OCI-LY3 (cell line): ENCODE measurements at regions not wholly inside any gene's neighbourhood (a gene's known extent, or its start where the extent isn't known, plus 50 kb on each side); places are given as distances from the start of the nearest gene placed in this dataset.

Experiments used
- H2AFZ ChIP-seq: fragments of 200-600, 300-600 bp; shearing (Covaris generic); 2 replicates; pipeline ENCODE4 v1.6.0; 2014; ENCODE audit warnings: antibody characterized with exemption, low read depth, low read length
- H3K27ac ChIP-seq: fragments of 200-600, 300-600 bp; sonication (generic); 2 replicates; pipeline ENCODE4 v1.5.1; 2014; ENCODE audit warnings: mild to moderate bottlenecking, low read length, moderate library complexity, mixed read lengths
- H3K27me3 ChIP-seq: fragments of 200-600, 300-600 bp; sonication (generic); 2 replicates; pipeline ENCODE4 v1.6.1; 2014; ENCODE audit warnings: low read depth, low read length, mixed read lengths
- H3K36me3 ChIP-seq: fragments of 200-600, 300-600 bp; sonication (generic); replicated peaks from 2 replicates; pipeline ENCODE3; 2014; ENCODE audit warnings: low read depth, low read length, mixed read lengths
- H3K4me1 ChIP-seq: fragments of 300-600, 200-600 bp; sonication (generic); 2 replicates; pipeline ENCODE4 v1.6.1; 2014; ENCODE audit warnings: low read length, mixed read lengths
- H3K4me2 ChIP-seq: fragments of 200-600, 300-600 bp; sonication (generic); 2 replicates; pipeline ENCODE4 v1.6.1; 2014; ENCODE audit warnings: low read length, mixed read lengths
- H3K4me3 ChIP-seq: fragments of 300-600, 200-600 bp; sonication (generic); 2 replicates; pipeline ENCODE4 v1.5.1; 2014; ENCODE audit warnings: antibody characterized with exemption, mild to moderate bottlenecking, low read length, moderate library complexity
- H3K79me2 ChIP-seq: fragments of 300-600, 200-600 bp; shearing (Covaris generic); 2 replicates; pipeline ENCODE4 v1.6.1; 2014; ENCODE audit warnings: mild to moderate bottlenecking, low read length, mixed read lengths
- H3K9ac ChIP-seq: fragments of 300-600, 200-600 bp; shearing (Covaris generic); 2 replicates; pipeline ENCODE4 v1.6.0; 2014; ENCODE audit warnings: mild to moderate bottlenecking, low read length, moderate library complexity
- H3K9me3 ChIP-seq: fragments of 200-600, 300-600 bp; shearing (Covaris generic); 2 replicates; pipeline ENCODE4 v1.6.1; 2014; ENCODE audit warnings: low read length, mixed read lengths; ENCODE audit not compliant: insufficient read depth
- H4K20me1 ChIP-seq: fragments of 200-600, 300-600 bp; sonication (generic); 2 replicates; pipeline ENCODE4 v1.6.1; 2016; ENCODE audit warnings: low read length, mixed read lengths; ENCODE audit not compliant: insufficient read depth
- EZH2phosphoT487 ChIP-seq: fragments of 200-600 bp; shearing (Covaris generic); IDR thresholded peaks from 2 replicates; pipeline ENCODE4 v1.6.1; 2018; ENCODE audit warnings: antibody characterized with exemption, mixed run types, low read depth
- TF ChIP-seq, protein P1 (sequence below): fragments of 200-600, 300-600 bp; sonication (generic); IDR thresholded peaks from 2 replicates; pipeline ENCODE4 v1.5.1; 2014; ENCODE audit warnings: antibody characterized with exemption, low read length, low read depth

DNA sequence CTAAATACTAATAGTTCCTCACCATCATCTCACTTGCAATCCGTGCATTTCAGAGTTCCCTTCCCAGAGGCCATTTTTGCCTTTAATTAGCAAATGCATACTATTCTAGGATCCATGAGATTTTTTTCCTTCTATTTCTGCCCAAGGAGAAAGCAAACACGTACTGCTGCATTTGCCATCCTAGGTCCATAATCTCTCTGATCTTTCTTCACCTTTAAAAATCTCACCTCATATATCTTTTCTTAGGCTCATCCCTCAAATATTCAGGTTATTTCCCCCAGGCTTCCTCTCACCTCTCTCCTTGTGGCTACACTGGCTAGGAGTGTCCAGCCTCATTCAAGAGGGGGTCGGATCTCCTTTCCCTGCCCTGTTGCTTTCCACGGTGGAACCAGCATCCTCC is 338.6 kb downstream of the SETD4 start:
- Histone ChIP-seq H3K4me3 (no peak overlapping the region), H3K27ac (no peak overlapping the region), H3K9me3 (no peaks in the 10 kb centered on the region), H3K4me2 (no peak overlapping the region), H4K20me1 (no peaks in the 10 kb centered on the region), H2AFZ (no peak overlapping the region), H3K79me2 (no peaks in the 10 kb centered on the region), H3K36me3 (no peaks in the 10 kb centered on the region), H3K27me3 (no peaks in the 10 kb centered on the region), H3K4me1 (no peaks in the 10 kb centered on the region), H3K9ac (no peak overlapping the region)
- no peak for TF ChIP-seq EZH2phosphoT487
- TF ChIP-seq, protein P1, sequence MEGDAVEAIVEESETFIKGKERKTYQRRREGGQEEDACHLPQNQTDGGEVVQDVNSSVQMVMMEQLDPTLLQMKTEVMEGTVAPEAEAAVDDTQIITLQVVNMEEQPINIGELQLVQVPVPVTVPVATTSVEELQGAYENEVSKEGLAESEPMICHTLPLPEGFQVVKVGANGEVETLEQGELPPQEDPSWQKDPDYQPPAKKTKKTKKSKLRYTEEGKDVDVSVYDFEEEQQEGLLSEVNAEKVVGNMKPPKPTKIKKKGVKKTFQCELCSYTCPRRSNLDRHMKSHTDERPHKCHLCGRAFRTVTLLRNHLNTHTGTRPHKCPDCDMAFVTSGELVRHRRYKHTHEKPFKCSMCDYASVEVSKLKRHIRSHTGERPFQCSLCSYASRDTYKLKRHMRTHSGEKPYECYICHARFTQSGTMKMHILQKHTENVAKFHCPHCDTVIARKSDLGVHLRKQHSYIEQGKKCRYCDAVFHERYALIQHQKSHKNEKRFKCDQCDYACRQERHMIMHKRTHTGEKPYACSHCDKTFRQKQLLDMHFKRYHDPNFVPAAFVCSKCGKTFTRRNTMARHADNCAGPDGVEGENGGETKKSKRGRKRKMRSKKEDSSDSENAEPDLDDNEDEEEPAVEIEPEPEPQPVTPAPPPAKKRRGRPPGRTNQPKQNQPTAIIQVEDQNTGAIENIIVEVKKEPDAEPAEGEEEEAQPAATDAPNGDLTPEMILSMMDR, result no peak

DNA sequence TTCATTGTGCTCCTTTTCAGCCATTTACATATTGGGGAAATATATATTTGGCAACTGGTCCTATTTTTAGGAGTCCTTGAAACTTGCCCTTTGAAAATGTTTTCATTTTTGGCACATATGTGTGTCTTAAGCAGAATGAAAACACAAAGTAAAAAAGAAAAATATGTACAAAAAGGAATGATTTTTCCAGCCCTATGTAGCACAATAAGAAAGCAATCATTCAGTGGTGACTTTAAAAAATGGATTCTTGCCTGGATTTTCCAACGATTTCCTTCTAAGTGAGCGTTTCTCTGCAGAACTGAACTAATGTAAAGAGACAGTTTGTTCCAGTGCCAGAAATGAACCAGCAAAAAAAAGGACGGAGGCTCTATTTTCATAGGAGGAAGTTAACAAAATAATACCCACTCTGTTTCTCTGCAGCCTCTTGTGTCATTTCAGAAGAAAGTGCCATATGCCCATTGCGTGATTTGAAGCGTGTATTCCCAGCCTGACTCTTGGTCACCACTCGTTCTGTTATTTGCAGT is 340.1 kb downstream of the SETD4 start:
- no peak overlapping the region for H3K4me2 ChIP-seq
- TF ChIP-seq, protein P1, result no peak
- TF ChIP-seq EZH2phosphoT487, result no peak
- H3K4me3 ChIP-seq, result no peak overlapping the region
- H4K20me1 ChIP-seq, result no peaks in the 10 kb centered on the region
- H2AFZ ChIP-seq, result no peak overlapping the region
- no peaks in the 10 kb centered on the region for H3K36me3 ChIP-seq
- H3K27me3 ChIP-seq, result peaks cover 9% of the 10 kb centered on the region
- H3K4me1 ChIP-seq, result no peaks in the 10 kb centered on the region
- no peak overlapping the region for H3K27ac ChIP-seq
- no peak overlapping the region for H3K9ac ChIP-seq
- H3K9me3 ChIP-seq, result no peaks in the 10 kb centered on the region
- H3K79me2 ChIP-seq, result no peaks in the 10 kb centered on the region

DNA sequence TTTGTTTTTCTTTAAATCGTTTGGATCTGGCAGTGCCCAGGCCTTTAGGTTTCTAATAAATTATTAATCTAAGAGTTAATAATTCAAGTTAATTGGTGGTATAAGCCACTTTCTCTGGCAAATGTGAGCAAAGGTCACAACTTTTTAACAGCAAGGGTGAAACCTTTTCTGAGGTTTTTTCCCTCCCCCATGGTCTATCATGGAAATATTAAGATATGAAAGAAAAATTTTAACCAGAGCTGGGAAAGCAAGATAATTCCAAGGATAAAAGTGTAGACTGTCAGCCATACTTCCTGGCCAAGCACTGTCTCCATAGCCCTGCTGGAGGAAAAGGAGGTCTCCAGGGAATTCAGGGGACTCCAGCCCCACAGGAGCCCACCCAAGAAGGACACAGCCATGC is 341.2 kb downstream of the SETD4 start:
- TF ChIP-seq, protein P1, result no peak
- TF ChIP-seq EZH2phosphoT487, result no peak
- H2AFZ ChIP-seq, result no peak overlapping the region
- H3K27ac ChIP-seq, result no peak overlapping the region
- H3K4me3 ChIP-seq, result no peak overlapping the region
- H3K9me3 ChIP-seq, result no peaks in the 10 kb centered on the region
- H3K36me3 ChIP-seq, result no peaks in the 10 kb centered on the region
- H3K4me2 ChIP-seq, result no peak overlapping the region
- H3K79me2 ChIP-seq, result no peaks in the 10 kb centered on the region
- peaks cover 9% of the 10 kb centered on the region for H3K27me3 ChIP-seq
- no peaks in the 10 kb centered on the region for H3K4me1 ChIP-seq
- H3K9ac ChIP-seq, result no peak overlapping the region
- H4K20me1 ChIP-seq, result no peaks in the 10 kb centered on the region

DNA sequence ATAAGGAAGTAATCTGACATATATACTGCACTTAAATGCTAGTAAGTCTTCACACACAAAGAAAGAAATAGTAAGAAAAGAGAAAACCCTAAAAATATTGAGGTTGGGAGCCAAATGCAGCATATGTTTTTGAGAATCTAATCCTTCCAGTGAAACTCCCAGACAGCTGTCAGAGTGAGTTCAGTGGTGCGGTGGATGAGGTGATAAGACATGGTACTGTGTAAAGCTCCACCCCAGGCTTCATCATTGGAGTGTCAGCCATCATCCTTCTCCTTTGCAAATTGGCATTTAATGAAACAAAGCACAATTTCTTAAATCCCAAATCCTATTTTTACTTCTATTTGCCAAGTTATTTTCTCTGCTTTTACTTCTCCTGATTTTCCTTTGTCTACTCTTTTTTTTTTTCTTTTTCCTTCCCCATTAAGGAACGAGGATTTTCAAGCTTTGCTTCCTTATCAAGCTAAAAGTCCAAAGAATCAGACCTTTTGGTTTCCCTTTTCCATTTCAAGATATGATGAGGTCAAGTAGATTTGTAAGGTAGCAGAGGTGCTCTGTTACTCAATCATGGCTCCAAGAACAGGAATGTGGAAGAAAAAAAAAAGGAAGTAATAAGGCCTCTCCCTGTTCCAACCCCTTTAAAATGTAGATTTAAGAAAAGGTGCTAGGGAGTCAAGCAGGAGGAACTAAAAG is 343.3 kb downstream of the SETD4 start:
- Histone ChIP-seq H3K4me3 (no peak overlapping the region), H4K20me1 (no peaks in the 10 kb centered on the region), H3K27ac (no peak overlapping the region), H3K9ac (no peak overlapping the region), H3K79me2 (no peaks in the 10 kb centered on the region), H2AFZ (no peak overlapping the region), H3K4me2 (no peak overlapping the region), H3K27me3 (peaks cover 9% of the 10 kb centered on the region), H3K4me1 (no peaks in the 10 kb centered on the region), H3K36me3 (no peaks in the 10 kb centered on the region), H3K9me3 (no peaks in the 10 kb centered on the region)
- TF ChIP-seq EZH2phosphoT487, result no peak
- TF ChIP-seq, protein P1, result no peak
